ENCODE measurements at regions not wholly inside any gene's neighbourhood (a gene's known extent, or its start where the extent isn't known, plus 50 kb on each side); places are given as distances from the start of the nearest gene placed in this dataset.

- TF ChIP-seq TAF1 (IDR thresholded peaks at IDR 0.05; ENCODE audit: low read depth, low read length) (no peak), POLR2AphosphoS5 (IDR thresholded peaks at IDR 0.05; ENCODE audit: low read depth, low read length) (no peak), POLR2A (IDR thresholded peaks at IDR 0.05; ENCODE audit: low read depth, low read length) (no peak), SPI1 (IDR thresholded peaks at IDR 0.05; ENCODE audit: low read depth, low read length) (no peak), POU2F2 (IDR thresholded peaks at IDR 0.05; ENCODE audit: low read depth, low read length) (no peak)
Observed at GRCh38 chr7:124191713-124192112, 158.8 kb upstream of the TMEM229A start.
